Tibial nerve (tissue), 4 donors: ENCODE measurements at regions not wholly inside any gene's neighbourhood (a gene's known extent, or its start where the extent isn't known, plus 50 kb on each side); places are given as distances from the start of the nearest gene placed in this dataset.
"Not testable (repeated sequence)": the region's sequence is repeated elsewhere in the genome, so short reads cannot be mapped to it uniquely, and the experiment has no call there.

Source experiments
- DNase-seq, 2 donors: peaks; one replicate each; pipeline ENCODE4 v3.0.0-alpha.2; 2019; ENCODE audit warnings: low spot score in 2 of 2
- H3K27ac ChIP-seq, 4 donors: fragments of 200-600 bp; sonication (generic) in 3 of 4; one replicate each; pipeline ENCODE4 v1.5.1; 2017 to 2019; ENCODE audit warnings: mild to moderate bottlenecking in 1 of 4
- H3K27me3 ChIP-seq, 2 donors: fragments of 200-600 bp; sonication (generic) in 1 of 2; one replicate each; pipeline versions ENCODE4 v1.5.1 to v1.6.0; 2017 to 2019
- H3K36me3 ChIP-seq, 3 donors: fragments of 200-600 bp; sonication (generic); one replicate each; pipeline ENCODE4 v1.5.1; 2018 to 2019
- H3K4me1 ChIP-seq, 4 donors: fragments of 200-600 bp; sonication (generic) in 3 of 4; one replicate each; pipeline ENCODE4 v1.5.1; 2017 to 2019
- H3K4me3 ChIP-seq, 4 donors: fragments of 200-600 bp; sonication (generic) in 3 of 4; one replicate each; pipeline ENCODE4 v1.5.1; 2017 to 2019; ENCODE audit warnings: mild to moderate bottlenecking in 1 of 4, moderate library complexity in 1 of 4
- H3K9me3 ChIP-seq, 4 donors: fragments of 200-600 bp; sonication (generic) in 3 of 4; one replicate each; pipeline ENCODE4 v1.5.1; 2017 to 2019
- EP300 ChIP-seq, 2 donors: sonication (generic); formaldehyde crosslinking; IDR thresholded peaks; one replicate each; pipeline ENCODE4 v1.6.1; 2017; ENCODE audit warnings: antibody characterized with exemption in 2 of 2, mild to moderate bottlenecking in 1 of 2
- POLR2A ChIP-seq, 2 donors: fragments of 450-650 bp; IDR thresholded peaks; one replicate each; pipeline ENCODE4 v1.6.1; 2017; ENCODE audit warnings: antibody characterized with exemption in 2 of 2, mild to moderate bottlenecking in 2 of 2, moderate library complexity in 2 of 2
- WGBS, 2 donors: methylation state at CpG; one replicate each; pipeline ENCODE4 v1.1.5; 2018; 5-methylcytosine and 5-hydroxymethylcytosine counted together
- TF ChIP-seq, protein P1 (sequence below), 5 experiments: fragments of 200-600 bp in 3 of 5; fragments of 450-650 bp in 2 of 5; sonication (generic) in 3 of 5; IDR thresholded peaks; one replicate each; pipeline ENCODE4 v1.5.1; 2016 to 2019; ENCODE audit warnings: antibody characterized with exemption in 5 of 5, mild to moderate bottlenecking in 3 of 5, moderate library complexity in 2 of 5

DNA sequence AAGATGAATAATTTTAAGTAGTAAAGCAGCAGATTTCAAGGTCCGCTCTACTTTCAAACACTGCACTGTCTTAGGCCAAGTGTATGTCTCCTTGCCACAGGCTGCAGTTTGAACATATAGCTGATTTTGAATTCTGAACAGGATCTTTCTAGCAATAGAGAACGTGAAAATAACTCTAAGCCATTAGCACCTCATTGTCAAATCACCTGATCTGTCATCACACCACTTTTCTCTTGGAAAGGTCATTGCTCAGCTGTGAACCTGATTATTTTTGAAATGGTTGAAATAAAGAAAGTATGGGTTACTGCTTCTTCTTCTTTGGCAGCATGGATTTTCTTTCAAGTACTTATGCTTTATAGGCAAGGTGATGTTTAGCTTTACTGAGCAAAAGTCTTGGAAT, 357.0 kb upstream of the RORB start:
- WGBS, 2 donors = 71 to 72% methylated on average over 2 of the region's 2 CpGs
- Histone ChIP-seq H3K36me3 (no peaks in the 10 kb centered on the region), H3K27me3 (no peaks in the 10 kb centered on the region), H3K9me3 (peaks cover 0 to 6% (median 0%) of the 10 kb centered on the region in 4 donors), H3K4me3 (no peak overlapping the region), H3K4me1 (no peaks in the 10 kb centered on the region), H3K27ac (no peak overlapping the region)
- TF ChIP-seq EP300 (IDR thresholded peaks at IDR 0.05) = no peak
- TF ChIP-seq POLR2A (IDR thresholded peaks at IDR 0.05) = no peak
- TF ChIP-seq, protein P1, sequence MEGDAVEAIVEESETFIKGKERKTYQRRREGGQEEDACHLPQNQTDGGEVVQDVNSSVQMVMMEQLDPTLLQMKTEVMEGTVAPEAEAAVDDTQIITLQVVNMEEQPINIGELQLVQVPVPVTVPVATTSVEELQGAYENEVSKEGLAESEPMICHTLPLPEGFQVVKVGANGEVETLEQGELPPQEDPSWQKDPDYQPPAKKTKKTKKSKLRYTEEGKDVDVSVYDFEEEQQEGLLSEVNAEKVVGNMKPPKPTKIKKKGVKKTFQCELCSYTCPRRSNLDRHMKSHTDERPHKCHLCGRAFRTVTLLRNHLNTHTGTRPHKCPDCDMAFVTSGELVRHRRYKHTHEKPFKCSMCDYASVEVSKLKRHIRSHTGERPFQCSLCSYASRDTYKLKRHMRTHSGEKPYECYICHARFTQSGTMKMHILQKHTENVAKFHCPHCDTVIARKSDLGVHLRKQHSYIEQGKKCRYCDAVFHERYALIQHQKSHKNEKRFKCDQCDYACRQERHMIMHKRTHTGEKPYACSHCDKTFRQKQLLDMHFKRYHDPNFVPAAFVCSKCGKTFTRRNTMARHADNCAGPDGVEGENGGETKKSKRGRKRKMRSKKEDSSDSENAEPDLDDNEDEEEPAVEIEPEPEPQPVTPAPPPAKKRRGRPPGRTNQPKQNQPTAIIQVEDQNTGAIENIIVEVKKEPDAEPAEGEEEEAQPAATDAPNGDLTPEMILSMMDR (IDR thresholded peaks at IDR 0.05) = no peak
- DNase-seq = no peak

DNA sequence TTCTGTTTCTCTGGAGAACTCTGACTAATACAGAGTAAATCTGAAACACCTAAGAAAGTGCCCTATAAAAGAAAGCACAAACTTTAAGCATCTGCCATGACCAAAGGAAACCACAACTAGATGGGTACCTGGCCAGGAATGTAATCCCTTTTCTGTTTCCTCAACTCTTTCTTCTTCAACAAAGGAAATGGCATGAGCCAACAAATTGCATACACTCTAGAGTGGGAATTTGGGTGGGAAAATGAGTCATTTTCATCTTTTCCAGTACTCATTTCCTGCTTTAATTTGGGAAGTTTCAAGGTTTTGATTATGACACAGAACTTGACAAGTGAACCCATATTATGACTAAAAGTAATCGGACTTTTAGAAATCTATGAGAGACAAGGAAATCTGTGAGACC, 349.2 kb upstream of the RORB start:
- H3K27me3 ChIP-seq = no peaks in the 10 kb centered on the region
- H3K36me3 ChIP-seq = no peaks in the 10 kb centered on the region
- TF ChIP-seq EP300 (IDR thresholded peaks at IDR 0.05) (no peak), POLR2A (IDR thresholded peaks at IDR 0.05) (no peak)
- TF ChIP-seq, protein P1 (IDR thresholded peaks at IDR 0.05) = no peak
- H3K9me3 ChIP-seq = no peaks in the 10 kb centered on the region
- WGBS, 2 donors = 95 to 97% methylated on average over 1 of the region's 1 CpG
- H3K4me3 ChIP-seq = no peak overlapping the region
- no peak for DNase-seq
- no peak overlapping the region for H3K27ac ChIP-seq
- H3K4me1 ChIP-seq = no peaks in the 10 kb centered on the region

DNA sequence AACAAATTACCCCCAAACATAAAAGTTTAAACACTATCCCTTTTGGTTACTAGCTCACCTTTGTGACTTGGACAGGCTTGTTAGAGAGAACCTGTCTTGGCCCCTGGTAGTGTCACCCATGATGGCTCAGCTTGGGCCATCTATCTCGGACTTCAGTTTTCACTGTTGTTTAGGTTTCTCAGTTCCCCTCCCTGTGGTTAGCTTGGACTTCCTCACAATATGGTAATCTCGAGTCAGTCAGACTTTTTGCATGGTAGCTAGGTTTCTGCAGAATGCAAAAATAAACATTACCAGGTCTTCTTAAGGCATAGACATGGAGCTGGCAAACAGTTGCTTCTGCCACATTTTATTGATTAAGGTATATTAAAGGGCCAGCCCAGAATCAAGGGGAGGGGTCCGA, 324.3 kb upstream of the RORB start:
- DNase-seq = no peak
- TF ChIP-seq, protein P1 (IDR thresholded peaks at IDR 0.05) = no peak
- TF ChIP-seq EP300 (IDR thresholded peaks at IDR 0.05) (no peak), POLR2A (IDR thresholded peaks at IDR 0.05) (no peak)
- Histone ChIP-seq H3K4me3 (no peak overlapping the region), H3K27ac (no peak overlapping the region), H3K9me3 (no peaks in the 10 kb centered on the region), H3K36me3 (no peaks in the 10 kb centered on the region), H3K27me3 (no peaks in the 10 kb centered on the region), H3K4me1 (no peaks in the 10 kb centered on the region)
- WGBS, 2 donors = 83 to 87% methylated on average over 3 of the region's 3 CpGs

DNA sequence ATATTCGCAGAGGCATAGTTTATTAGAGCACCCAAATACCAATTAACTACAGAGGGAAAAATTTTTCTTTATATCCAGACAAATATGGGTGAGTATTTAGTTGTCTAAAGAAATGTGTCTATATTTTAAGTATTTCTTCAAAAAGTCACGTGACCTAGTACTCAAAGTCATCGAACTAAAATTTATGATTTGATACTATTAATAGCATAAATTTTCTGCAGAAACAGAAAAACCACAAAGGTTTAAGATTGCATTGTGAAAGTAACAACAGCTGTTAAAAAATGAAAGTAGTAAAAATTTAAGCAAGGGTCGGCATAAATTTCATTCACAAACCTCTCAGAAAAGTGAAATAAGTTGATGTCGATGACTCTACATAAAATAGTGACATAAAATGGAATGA, 323.9 kb upstream of the RORB start:
- no peaks in the 10 kb centered on the region for H3K27me3 ChIP-seq
- TF ChIP-seq, protein P1 (IDR thresholded peaks at IDR 0.05) = no peak
- no peak for TF ChIP-seq POLR2A (IDR thresholded peaks at IDR 0.05)
- TF ChIP-seq EP300 (IDR thresholded peaks at IDR 0.05) = no peak

DNA sequence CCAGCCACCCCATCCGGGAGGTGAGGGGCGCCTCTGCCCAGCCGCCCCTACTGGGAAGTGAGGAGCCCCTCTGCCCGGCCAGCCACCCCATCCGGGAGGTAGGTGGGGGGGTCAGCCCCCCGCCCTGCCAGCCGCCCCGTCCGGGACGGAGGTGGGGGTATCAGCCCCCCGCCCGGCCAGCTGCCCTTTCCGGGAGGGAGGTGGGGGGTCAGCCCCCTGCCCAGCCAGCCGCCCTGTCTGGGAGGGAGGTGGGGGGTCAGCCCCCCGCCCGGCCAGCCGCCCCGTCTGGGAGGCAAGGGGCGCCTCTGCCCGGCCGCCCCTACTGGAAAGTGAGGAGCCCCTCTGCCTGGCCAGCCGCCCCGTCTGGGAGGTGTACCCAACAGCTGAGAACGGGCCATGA, 299.4 kb upstream of the RORB start:
- H3K4me3 ChIP-seq, H3K4me1 ChIP-seq, H3K36me3 ChIP-seq, H3K27ac ChIP-seq, H3K9me3 ChIP-seq, H3K27me3 ChIP-seq, DNase-seq: not testable (repeated sequence)
- 94 to 97% methylated on average over 10 to 12 of the region's 24 CpGs for WGBS, 2 donors

More for the DNA sequence above, 323.9 kb upstream of the RORB start:
- no peak for DNase-seq
- Histone ChIP-seq H3K36me3 (no peaks in the 10 kb centered on the region), H3K4me1 (no peaks in the 10 kb centered on the region), H3K27ac (no peak overlapping the region), H3K4me3 (no peak overlapping the region), H3K9me3 (no peaks in the 10 kb centered on the region)
- 84 to 88% methylated on average over 5 of the region's 5 CpGs for WGBS, 2 donors

DNA sequence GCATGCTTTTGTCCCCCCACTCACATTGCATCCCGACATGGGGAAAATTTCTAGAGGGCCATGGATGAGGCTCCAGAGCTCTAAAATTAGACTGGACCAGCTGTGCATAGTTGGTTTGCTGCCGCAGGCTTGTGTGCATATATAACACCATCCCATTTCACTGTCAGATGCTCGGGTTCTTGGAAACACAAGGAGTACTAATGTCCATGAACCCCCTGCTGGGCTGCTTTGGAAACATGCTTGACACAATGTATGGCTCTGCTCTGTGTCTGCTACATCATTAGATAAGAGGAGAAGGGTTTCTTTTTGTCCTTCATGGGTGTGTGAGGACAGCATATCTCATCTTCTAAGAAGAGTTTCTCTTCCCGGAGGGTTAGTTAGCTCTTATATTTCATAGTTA, 292.1 kb upstream of the RORB start:
- 71 to 77% methylated on average over 4 of the region's 4 CpGs for WGBS, 2 donors
- no peak overlapping the region for H3K4me3 ChIP-seq

More for the DNA sequence above, 292.1 kb upstream of the RORB start:
- Histone ChIP-seq H3K27me3 (no peaks in the 10 kb centered on the region), H3K27ac (no peak overlapping the region), H3K9me3 (no peaks in the 10 kb centered on the region), H3K36me3 (no peaks in the 10 kb centered on the region), H3K4me1 (no peaks in the 10 kb centered on the region)
- DNase-seq = no peak
- TF ChIP-seq EP300 (IDR thresholded peaks at IDR 0.05) (no peak), POLR2A (IDR thresholded peaks at IDR 0.05) (no peak)
- TF ChIP-seq, protein P1 (IDR thresholded peaks at IDR 0.05) = no peak
